Sciatic nerve (tissue), 2 donors: ENCODE measurements at regions not wholly inside any gene's neighbourhood (a gene's known extent, or its start where the extent isn't known, plus 50 kb on each side); places are given as distances from the start of the nearest gene placed in this dataset.
A peak's percentile ranks its signal among the peaks of the same experiment; 100 is the strongest.

Source experiments
- ATAC-seq: fragments of 200-7000 bp; cut with Tn5 transposase; one replicate; pipeline ENCODE4 v1.9.1; 2020; ENCODE audit warnings: mild to moderate bottlenecking, moderate library complexity
- DNase-seq: peaks from one replicate; pipeline ENCODE4 v3.0.0-alpha.2; 2020; ENCODE audit warnings: low spot score
- intact Hi-C: fragments of 100-400 bp; cut with DNase I; formaldehyde crosslinking; loops from one replicate; pipeline ENCODE4 v1.14.2; 2022
- donor health status: DM: no; HTN: no; CAD: no.
- donor health status: DM: no; HTN: no; CAD: no.

DNA sequence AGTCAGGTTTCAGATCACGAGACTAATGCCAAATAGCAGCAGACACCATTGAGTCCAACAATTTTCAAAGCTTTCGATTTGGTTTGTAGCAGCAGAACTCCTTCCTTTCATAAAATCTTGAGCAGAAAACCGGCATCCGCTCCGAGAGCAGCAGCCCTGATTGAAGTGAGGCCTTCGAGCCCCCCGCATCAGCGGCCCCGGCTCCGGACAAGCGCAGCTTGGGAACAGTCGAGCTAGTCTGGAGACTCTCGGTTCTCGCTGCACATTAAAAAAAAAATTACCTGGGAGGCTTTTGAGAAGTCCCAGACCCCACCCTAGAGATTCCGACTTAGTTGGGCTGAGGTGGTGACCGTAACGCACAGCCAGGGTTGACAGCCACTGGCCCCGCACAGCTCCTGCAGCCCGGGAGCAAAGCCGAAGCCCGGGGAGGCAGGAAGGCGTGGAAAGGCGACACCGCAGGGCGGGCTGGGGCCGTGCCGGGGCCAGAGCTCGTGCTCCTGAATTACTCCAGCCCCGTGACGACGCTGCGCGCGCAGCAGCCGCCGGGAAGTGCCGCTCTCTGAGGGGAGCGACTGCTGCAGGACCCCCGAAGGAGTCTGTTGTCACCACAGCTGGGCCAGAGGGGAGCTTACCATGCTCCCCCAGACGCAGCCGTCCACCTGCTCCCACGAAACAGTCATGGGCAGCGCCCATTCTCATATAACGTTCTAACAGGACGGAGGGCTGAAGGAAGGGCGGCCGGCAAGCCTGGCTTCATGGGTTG is 57.8 kb downstream of the SPATA19 start:
- DNase-seq (peak; percentile 85), ATAC-seq (peak; percentile 97)
- intact Hi-C loops: no loop called here

DNA sequence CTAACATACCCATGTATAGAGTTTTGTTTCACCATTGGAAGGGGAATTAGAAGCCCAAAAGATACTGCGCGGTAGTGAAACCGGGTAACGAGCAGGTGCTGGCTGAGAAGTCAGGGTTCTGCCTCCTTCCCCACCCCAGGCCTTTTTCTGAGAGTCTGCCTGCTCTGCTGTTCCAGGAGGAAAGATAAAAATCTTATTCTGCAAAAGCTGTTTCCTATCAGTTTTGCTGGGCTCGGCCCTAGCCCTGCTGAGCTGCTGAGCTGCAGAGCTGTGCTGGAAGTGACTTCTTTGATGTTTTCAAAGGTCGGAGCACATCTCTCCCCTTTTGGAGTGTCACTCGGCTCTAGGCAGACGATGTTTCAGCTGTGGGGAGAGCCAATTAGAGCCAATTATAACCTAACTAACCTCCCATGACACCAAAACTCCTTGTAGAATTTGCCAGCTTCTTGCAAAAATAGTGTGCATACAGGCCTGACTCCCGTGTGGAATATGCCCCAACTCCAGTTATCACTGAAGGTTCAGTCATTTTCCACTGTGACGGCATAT is 59.4 kb downstream of the SPATA19 start:
- intact Hi-C loops: no loop called here
- ATAC-seq: no peak
- DNase-seq: no peak

DNA sequence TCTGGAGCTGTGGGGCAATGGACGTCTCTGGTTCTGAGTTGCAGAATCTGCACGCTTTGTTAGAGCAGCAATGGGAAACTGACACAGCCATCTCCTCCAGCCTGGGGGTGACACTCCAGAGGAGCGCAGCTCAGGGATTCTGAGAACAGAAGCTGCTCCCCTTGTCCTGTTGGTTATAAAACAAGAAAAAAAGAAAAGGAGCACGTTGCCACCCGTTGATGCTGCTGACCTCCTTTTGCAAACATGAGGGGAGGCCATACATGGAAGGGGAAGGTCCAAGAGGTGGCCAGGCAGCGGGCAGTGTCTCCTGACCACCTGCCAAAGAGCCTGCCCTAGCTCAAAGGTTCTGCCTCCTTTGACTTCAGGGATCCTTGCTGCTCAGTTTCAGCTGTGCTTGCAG is 61.0 kb downstream of the SPATA19 start:
- DNase-seq (no peak), ATAC-seq (no peak)
- intact Hi-C loops: no loop called here

DNA sequence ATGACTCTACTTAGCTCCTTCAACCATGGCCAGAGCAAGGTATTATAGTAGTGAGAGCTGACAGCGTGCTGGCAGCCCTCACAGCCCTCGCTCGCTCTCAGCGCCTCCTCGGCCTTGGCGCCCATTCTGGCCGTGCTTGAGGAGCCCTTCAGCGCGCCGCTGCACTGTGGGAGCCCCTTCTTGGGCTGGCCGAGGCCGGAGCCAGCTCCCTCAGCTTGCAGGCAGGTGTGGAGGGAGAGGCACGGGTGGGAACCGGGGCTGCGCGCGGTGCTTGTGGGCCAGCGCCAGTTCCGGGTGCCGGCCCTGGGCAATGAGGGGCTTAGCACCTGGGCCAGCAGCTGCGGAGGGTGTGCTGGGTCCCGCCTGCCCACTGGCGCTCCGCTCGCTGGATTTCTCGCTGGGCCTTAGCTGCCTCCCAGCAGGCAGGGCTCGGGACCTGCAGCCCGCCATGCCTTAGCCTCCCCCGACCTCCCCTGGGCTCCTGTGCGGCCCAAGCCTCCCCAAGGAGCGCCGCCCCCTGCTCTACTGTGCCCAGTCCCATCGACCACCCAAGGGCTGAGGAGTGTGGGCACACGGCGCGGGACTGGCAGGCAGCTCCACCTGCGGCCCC is 63.1 kb downstream of the SPATA19 start:
- intact Hi-C loops: no loop called here
- ATAC-seq: no peak
- no peak for DNase-seq

DNA sequence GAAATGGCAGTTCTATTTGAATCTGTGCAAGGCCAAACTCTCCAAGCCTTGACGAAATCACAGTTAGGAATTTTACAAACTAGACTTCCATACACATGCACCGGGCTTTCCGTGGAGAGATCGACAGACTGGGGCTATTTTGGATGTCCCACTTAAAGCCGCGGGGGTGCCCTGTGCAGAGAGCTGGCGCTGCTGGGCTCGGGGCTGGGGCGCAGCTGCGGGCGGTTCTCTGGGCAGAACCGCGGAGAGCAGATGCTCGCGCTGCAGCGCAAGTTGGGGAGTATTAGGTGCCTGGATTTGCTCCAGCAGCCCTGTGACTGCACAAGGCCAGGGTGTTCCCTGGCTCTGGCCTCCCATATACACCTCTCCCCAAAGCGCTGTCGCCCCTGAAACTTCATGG is 67.2 kb downstream of the SPATA19 start:
- DNase-seq (no peak), ATAC-seq (no peak)
- intact Hi-C loops: no loop called here

DNA sequence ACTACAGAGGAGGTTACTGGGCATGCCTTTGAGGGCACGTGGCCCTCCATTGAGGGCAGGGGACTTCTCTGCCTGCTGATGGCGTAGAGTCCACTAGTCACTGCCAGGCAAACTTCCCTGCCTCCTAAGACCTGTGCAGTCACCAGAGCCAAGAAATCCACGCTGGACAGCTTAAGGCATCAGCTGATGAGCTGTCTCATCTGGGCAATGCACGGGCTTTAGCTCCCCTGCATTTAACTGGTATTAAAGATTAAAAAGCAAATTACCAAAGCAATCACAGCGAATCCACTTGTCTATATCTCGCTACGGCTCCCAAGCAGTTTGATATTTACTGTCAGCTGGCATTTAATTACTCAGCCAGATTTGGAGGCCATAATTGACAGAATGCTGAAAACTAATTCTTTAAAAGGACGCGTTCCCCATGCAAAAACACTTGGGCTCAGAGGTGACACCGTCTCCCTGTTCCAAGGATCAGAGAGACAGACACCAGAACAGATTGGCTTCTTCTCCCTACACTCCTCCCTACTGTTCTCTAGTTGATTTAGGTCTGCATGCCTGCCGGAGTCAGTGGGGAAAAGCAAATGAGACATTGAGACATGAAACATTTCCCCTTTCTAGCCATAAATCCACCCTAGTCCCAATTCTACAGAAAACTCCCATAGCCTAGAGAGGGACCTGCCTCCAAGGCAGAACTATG is 68.5 kb downstream of the SPATA19 start:
- intact Hi-C loops: no loop called here
- no peak for DNase-seq
- no peak for ATAC-seq

DNA sequence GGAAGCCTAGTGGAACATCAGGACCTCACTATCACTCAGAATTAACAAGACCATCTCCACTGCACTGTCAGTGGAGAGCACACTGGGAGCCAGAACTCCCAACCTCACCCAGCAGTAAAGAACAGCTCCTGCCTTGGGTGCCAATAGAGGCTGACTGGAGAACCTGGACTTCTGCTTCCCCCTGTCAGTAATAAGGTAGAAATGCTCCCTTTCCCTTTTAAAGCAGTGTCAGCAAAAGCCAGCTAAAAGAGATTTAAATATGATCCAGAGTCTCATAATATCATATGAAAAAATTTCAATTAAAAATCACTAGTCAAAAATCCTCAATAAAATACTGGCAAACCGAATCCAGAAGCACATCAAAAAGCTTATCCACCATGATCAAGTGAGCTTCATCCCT is 82.8 kb downstream of the SPATA19 start:
- DNase-seq (no peak), ATAC-seq (no peak)
- intact Hi-C loops: no loop called here

DNA sequence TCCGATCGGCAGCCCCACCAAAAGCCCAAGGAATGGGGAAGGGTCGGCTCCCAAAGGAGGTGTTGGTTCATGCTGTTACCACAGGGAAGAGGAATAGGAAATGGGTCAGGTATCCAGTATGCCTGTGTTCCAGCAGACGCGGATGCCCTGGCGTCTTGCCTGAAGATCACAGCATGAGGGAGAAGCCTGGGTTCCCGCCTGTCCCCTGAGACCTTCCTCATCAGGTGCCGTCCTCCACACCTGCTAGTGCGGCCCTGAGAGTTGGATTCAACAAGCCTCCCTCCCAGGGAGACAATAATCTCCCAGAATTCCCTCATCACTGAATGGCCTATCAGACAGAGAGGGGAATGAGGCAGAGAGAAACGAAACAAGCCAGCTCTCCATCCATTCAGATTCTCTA is 92.2 kb downstream of the SPATA19 start:
- DNase-seq (no peak), ATAC-seq (no peak)
- intact Hi-C loops: no loop called here

DNA sequence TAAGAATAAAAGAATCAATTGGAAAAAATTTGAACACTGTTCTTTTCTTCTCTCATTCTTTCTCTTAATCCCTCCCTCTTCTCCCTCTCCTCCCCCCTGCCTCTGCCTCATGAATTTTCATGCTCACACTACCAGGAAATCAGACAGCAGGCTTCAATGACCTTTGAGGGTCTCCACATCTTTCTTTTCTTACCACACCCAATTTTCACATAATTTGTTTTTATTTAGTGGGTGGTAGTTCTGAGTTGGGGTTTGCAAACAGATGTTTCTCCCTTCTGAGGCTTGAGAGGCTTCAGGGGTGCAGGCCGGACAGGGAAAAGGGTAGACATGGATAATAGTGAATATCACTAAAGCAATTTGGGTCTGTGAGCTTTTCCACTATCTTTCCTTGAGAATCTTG is 95.5 kb downstream of the SPATA19 start:
- DNase-seq: no peak
- intact Hi-C loops: no loop called here
- ATAC-seq: no peak

DNA sequence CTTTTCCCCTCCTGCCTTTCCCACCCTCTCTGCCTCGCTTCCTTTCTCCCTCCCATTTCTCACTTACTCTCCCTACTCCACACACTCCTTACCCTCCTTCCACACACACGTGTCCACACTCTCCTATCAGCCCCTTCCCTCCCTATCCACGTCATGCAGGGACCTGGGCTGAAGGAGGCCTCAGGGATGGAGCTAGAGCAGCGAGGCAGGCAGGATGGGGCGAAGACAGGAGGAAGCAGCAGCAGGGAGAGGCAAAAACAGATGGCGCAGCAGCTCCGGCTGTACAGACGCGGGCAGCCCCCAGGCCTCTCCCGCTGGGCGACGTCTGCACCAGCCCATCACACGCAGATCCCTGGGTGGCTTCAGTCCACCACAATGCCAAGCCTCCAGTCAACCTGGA is 97.9 kb downstream of the SPATA19 start:
- intact Hi-C loops: no loop called here
- no peak for ATAC-seq
- DNase-seq: no peak

DNA sequence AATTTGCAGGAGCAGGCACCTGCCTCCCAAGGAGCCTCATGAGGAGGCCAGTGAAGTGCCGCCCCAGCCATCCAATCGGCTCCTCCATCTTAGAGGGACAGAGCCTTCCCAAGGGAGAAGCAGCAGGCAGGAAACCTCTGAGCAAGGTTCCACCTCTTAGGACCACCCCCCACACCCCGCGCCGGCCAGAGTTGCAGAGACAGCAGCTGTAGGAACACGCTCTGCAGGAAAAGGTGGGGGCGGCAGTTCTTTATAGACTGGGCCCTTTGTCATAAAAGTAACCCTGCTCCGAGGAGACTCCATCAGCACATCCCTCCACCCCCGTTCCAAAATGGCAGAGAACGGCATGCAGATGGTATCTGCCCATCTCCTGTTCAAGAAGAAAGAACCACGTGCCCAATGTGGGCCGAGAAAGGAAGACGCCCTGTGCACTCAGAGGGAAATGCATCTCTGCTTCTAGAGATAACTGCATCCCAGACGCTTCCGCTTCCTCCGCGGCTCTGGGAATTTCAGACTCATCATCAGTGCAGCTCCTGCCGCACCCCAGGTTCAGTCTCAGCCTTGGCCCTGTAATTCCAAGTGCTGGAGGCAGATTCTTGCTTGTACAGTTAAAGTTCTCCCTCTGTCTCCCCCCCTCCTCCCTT is 98.5 kb downstream of the SPATA19 start:
- ATAC-seq (no peak), DNase-seq (no peak)
- intact Hi-C loops: no loop called here

DNA sequence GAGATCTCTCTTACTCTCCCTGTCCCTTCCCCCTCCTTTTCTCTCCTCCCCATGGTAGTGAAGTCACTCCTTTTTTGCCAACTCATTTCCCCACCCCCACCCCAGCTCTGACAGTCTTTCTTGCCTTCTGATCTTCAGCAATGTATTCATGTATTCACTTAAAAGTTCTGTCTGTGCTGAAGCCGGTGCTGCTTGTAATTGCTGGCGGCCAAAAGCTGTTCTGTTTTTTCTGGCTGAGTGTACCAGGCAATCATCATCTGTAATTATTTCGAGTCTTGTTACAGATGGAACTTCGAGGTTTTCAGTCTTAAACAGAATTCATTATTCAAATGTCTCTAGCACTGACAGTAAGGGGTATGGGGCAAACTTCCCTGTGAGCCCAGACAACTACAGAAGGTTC is 99.5 kb downstream of the SPATA19 start:
- ATAC-seq (no peak), DNase-seq (no peak)
- intact Hi-C loops: no loop called here

DNA sequence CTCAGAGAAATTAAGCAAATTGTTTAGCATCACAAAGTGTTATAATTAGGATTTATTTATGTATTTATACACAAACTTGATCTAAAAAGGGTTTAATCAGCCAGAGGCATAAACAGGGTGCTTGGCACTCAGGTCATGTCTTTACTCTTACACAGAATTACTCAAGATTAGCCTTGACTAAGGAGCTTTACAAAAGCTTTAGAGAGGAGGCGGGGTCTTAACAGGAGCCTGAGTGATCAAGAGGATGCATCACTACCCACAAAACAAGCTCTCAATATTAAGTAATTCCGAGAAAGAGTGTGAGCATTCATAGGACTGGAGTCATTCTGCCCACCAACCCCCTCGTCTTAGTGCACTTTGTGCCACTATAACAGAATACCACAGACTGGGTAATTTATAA is 103.0 kb downstream of the SPATA19 start:
- no peak for ATAC-seq
- intact Hi-C loops: no loop called here
- DNase-seq: no peak

DNA sequence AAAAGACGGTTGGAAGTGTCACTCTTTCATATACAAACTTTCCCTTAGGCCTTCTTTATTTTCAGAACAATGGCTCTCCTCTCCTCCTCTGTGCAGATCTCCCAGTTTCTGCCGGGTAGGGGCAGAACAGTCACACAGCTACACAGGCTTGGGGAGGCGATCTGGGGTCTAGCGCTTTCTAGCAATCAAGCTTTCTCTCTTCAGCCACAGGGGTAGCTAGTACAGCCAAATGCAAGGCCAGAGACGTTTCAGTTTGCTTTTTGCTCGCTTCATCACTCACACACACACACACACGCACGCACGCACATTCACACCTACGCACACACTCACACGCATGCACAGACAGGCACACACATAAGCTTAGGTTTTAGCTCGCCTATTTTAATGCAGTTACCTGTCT is 104.3 kb downstream of the SPATA19 start:
- intact Hi-C loops: no loop called here

DNA sequence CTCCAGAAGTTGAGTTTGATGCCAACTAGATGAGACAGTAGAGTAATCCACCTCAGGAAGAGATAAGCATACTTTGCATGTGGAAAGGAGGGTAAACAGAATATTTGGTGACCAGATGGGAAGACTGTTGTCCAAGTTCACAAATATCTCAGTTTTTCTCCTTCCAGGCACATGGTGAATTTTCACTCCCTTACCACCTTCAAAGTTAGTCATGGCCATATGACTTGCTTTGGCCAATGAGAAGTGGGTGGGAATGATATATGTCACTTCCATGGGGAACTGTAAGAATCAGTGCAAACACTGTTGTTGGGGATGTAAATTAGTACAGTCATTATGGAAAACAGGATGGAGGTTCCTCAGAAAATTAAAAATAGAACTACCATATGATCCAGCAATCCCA is 105.8 kb downstream of the SPATA19 start:
- DNase-seq: no peak
- intact Hi-C loops: no loop called here
- ATAC-seq: no peak

More for the DNA sequence above, 104.3 kb downstream of the SPATA19 start:
- DNase-seq (no peak), ATAC-seq (no peak)

DNA sequence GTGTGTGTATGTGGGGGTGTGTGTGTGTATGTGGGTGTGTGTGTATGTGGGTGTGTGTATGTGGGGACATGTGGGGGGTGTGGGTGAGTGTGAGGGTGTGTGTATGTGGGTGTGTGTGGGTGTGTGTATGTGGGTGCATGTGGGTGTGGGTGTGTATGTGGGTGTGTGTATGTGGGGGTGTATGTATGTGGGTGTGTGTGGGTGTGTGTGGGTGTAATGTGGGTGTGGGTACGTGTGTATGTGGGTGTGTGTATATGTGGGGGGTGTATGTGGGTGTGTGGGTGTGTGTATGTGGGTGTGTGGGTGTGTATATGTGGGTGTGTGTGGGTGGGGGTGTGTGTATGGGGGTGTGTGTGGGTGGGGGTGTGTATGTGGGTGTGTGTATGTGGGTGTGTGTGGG is 106.7 kb downstream of the SPATA19 start:
- intact Hi-C loops: no loop called here
- ATAC-seq (no peak), DNase-seq (no peak)

DNA sequence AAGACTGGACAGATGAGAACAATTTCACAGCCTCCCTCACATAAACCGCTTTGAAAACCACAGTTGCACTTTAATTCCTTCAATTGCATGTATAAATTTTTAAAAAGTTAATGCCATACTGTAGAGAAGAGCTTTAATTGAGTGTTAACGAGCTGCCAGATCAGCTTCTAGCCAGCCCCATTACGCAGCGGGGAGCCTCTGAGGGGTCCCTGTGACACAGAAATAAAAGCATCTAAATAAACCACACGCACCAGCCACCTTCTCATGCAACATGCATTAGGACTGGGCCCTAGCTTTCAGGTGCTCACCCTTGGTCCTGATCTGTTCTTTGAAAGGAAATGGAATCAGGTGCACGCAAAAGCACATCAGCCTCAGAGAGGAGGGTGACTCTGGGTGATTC is 111.7 kb downstream of the SPATA19 start:
- DNase-seq: no peak

DNA sequence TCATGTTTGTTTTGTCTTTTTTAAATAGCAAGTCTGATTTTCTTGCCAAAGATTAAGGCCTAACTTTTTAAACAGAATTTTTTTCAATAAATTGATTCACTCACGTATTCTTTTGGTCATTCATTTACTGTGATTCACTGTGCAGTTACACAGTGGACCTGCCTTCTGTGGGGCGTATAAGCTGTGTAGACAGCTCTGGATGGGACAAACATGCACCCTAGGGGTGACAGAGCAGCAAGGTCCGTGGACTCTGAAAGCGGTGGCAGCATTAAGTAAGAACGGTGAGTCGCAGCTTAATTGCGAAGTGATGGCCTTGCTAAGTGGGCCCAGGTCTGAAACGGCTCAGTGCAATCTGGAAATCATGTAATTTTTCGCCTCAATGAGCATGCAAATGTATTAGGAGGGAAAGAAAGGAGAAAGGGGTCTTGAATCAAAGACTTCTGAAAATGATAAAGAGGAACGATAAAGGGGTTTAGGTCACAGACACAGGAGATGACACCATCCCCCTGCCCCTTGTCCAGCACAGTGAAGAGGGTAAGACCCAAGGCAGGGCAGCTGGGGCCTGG is 113.1 kb downstream of the SPATA19 start:
- intact Hi-C loops: no loop called here
- DNase-seq (no peak), ATAC-seq (no peak)

More for the DNA sequence above, 111.7 kb downstream of the SPATA19 start:
- intact Hi-C loops: no loop called here
- ATAC-seq: no peak

DNA sequence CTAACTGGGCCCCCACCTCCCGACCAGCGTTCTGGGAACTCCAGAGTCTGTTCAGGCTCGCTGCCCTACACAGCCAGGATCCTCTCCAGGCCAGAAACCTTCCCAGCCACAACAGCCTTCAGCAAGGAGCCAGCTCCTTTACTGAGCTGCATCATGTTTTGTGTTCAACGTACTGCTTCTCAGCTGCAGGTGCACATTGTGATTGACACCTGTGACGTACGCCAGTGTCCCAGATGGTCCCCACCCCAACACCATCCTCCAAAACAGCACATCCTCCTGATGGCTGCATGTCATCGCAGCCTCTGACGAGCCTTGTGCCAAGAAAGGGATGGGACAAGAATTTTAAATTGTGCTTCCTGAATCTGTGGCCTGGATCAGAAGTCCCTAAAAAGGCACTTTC is 117.5 kb downstream of the SPATA19 start:
- intact Hi-C loops: no loop called here
- ATAC-seq (no peak), DNase-seq (no peak)
